ENCODE measurements at regions not wholly inside any gene's neighbourhood (a gene's known extent, or its start where the extent isn't known, plus 50 kb on each side); places are given as distances from the start of the nearest gene placed in this dataset.

DNA sequence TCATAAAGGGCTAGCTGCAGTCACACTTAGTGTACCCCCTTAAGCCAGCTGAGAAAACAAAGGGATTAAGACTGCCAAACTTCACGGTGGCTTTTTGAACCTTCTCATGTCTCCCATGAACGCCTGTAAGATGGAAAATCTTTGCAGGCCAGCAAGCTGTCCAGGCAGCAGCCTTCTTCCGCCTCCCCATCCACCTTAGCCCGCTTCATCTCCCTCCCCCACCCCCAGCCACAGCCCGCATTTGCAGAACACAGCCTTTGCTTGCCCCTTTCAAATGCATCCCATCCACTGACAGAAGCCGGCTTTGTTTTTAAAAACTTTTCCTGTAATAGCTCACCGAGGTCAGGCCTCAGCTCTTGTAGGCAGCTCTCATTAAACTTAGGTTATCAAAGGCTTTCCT, 113.8 kb upstream of the FAM9B start:
- DNase-seq (ENCODE audit: low read depth) = no peak

DNA sequence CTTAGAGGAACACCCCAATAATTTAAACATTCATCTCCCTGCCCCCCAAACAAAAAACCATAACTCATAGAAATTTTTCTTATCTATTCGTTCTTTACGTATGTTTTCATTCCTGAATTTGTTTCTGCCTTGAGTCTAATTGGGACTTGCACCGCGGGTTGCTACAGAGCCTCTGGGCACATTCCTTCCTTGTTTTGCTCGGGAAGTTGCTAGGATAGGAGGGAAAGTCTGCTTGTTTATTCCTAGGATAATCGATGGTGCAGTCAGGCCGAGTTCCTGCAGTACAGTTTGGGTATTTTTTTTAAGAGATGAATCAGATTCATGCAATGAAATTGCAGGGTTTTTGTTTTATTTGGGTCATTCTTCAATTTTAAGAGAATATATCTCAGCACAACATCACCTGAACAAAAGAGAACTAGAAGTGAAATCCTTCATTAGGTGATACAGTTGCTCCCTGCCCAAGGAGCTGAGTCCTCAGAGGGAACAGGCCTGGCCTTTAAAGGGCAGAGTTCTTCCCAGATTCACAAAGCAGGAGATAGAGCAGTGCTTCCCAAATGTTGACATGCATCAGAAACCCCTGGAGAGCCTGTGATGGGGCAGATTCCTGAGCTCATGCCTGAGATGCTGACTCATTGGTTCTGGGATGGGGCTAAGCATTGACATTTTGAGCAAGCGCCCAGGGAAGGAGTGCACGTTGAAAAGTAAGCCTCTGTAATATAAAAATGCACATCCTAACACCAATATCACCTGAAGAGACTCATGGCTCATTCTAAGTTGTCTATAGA, 114.9 kb upstream of the FAM9B start:
- peak; percentile 80 for DNase-seq (ENCODE audit: low read depth)

DNA sequence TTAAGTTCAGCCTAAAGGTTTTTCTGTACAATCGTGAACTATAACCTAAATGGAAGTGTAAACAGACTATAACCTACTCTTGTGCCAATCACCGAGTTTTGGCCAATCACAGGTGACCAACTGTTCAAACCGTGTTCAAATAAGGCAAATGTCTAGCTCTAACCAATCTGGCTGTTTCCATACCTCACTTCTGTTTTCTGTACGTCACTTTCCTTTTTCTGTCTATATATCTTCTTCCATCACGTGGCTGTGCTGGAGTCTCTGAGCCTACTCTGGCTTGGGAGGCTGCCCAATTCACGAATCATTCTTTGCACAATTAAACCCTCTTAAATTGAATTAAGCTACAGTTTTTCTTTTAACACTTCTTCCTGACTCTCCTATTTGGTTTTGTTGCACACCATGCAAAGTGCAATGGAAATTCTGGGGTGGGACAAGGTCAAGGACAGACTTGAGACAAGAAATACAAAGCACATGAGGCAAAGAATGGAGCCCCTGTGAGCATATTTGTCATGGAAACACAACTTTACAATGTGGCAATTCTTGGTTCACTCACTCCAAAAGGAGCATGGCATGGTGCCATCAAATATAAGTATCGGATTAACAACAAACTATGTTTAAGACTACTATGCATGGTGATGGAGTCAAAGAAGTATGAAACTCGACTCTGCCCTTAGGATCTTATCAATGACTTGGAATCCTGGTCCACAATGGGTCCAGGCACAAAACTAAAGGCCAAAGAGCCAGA, 115.7 kb upstream of the FAM9B start:
- no peak for DNase-seq (ENCODE audit: low read depth)

DNA sequence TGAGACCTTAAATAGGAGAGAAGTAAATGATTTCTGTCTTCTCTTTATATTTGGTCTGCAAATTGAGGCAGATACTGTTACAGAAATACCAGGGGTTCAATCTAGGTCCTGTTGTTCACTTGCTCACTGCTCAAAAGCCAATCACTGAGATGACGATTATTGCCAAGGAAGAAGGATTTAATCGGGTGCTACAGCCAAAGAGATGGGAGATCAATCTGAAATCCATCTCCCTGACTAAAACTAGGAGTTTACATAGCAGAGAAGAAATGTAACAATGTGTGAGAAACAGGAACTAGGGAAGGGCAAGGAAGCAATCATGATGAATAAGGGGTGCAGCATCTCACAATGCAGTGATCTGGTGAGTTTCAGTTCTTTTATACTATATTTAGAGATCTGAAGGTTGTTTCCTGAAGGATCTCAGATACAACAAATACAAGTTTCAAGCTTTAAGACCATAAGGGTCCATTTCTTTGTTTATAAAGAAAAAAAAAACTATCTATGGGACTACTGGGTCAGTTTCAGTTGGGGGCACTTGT, 117.9 kb upstream of the FAM9B start:
- DNase-seq (ENCODE audit: low read depth) = no peak

DNA sequence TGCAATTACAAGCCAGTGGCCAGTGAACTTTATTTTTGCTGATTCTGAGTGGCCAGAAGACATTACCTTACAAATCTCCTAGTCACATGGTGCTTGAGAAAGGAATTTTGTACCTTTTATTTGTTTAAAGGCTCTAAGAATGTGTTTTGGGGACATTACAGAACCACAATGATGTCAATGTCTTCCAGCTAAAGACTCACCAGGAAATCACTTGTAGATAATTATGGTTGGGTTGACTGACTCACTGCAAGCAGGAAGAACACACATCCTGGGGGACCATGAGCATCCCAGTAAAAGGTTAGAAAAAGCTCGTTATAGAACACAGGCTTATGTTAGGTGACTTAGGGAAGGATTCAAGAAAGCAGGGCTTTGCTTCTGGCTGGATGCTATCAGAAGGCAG, 119.4 kb upstream of the FAM9B start:
- peak; percentile 90 for DNase-seq (ENCODE audit: low read depth)

DNA sequence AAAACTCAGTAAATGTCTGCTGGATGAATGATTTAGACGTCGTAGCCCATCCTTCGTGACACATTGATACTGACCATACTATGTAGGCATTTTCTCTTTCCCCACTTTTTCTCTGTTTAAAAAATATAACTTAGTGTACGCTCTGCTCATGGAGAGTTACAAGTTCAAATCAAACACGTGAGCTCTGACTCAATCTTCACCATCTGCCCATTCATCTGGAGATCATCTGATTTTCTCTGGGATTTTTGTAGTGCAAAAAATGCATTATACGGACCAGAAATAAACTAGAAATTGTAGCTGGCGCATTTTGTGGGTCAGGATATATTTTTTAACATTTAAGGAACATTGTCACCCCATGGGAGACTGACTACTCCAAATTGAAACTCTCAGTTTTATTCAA, 124.7 kb upstream of the FAM9B start:
- peak; percentile 21 for DNase-seq (ENCODE audit: low read depth)

DNA sequence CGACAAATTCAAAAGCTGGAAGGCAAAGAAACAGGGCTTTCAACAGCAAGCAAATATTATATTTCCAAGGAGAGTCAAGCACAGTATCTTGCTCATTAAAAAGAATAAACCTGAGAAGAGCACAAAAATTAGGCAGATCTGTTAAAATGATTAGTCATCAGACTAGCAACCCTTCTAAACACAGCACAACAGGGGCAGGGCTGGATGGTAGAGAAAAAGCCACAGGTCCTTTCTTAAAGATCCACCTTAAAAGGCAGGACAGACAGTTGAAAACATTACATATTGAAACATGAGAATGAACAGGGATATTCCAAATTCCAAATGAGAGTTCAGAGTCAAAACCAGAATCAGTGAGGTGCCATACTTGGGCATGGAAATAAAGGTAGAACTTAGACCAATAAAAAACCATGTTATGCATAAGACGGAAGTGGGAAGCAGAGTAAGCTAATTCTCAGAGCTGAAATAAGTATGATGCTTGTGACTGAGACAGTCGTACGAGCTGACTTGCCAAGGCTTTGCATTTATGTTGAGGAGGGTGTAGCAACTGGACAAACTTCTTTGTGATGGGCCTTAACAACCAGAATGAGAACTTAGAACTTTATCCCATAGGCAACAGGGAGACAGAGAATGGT, 126.9 kb upstream of the FAM9B start:
- peak; percentile 48 for DNase-seq (ENCODE audit: low read depth)

DNA sequence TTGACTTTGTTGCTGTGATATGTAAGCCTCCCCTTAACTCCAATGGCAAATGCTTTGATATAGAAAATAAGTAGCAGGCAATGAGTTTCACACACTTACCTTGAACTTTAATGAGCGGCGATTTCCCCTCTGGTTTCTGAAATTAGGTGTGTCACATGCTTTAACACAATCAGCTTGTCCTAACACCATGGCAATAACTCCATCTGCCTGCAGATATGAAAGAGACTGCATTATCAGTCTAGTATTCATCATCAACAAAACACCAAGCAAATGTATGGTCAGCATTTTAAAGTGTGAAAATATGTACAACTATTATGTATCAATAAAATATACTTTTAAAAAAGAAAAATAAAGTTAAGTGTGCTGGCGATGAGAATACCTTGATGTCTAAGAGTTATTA, 128.8 kb upstream of the FAM9B start:
- DNase-seq (ENCODE audit: low read depth) = no peak

DNA sequence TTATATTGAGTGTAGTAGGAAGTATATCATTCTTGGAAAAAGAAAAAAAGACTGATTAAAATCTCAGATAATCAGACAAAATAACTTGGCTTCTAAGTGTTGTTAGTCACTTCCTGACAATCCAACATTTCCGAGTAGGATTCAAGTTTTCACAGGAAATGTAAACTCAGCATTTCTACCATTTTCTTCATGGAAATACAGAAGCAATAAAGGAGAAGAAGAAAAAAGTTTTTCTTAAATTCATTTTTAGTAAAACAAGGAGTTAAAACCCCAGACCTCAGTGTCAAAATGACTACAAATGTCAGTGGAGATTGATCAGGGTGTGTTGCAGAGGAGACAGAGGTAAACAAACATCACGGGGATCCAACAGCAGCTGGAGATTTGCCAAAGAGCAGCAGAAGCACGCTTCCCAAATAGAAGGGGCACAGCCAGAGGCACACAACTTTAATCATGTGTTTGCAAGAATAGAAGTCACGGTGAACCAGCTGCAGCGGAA, 129.3 kb upstream of the FAM9B start:
- peak; percentile 83 for DNase-seq (ENCODE audit: low read depth)

DNA sequence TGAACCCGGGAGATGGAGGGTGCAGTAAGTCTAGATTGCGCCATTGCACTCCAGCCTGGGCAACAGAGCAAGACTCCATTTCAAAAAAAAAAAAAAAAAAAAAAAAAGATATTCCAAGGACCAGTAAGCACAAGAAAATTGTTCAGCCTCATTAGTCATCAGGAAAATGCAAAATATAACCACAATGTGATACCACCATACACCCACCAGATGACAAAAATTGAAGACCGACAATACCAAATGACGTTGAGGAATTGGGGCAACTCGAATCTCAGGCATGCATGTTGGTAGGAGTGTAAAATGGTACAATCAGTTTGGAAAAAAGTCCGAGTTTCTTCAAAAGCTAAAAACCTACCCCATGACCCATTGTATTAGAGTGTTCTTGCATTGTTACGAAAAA, 130.2 kb upstream of the FAM9B start:
- peak; percentile 62 for DNase-seq (ENCODE audit: low read depth)

DNA sequence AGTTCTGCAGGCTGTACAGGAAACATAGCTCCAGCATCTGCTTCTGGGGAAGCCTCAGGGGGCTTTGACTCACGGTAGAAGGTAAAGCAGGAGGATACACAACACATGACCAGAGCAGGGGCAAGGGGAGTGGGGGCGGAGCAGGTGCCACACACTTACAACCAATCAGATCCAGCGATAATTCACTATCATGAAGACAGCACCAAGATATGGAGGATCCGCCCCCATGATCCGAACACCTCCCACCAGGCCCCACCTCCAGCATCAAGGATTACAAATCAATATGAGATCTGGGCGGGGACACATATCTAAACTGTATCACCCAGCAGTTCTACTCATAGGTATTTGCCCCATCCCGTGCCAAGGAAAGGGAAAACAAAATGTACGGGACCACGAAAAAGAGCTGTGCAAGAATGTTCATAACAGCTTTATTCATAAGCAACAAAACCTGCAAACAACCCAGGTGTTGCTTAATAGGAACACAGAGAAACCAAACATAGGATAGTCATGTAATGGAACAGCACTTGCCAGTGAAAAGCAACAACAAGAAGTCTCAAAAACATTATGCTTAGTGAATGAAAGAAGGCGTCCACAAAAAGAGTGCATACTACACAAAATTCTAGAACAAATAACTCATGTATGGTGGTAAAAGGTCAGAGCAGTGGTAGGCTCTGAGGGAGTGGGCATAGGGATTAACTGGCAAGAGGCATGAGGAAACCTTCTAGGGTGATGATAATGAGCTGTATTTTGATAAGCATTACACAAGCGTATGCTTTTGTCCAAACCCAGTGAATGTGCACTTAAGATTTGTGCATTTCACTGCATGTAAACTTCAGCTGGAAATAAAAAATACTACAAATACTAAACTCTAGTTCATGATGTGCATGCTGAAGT, 130.9 kb upstream of the FAM9B start:
- DNase-seq (ENCODE audit: low read depth) = no peak

DNA sequence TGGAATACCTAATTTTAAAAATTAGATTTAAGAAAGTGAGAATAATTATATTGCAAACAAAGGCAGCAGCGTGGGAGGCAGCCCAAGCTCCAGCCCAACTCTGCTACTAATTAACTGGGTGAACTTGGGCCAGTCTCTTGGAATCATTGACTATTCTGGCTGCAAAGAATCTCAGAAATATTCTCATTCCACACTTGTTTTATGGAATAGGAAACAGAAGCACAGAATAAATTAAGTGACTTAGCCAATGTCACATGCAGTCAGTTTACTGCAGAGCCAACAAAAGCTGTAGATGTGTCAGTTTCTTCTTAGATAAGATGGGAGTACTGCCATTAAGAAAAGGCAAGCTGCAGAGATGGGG, 132.6 kb upstream of the FAM9B start:
- DNase-seq (ENCODE audit: low read depth) = peak; percentile 49

DNA sequence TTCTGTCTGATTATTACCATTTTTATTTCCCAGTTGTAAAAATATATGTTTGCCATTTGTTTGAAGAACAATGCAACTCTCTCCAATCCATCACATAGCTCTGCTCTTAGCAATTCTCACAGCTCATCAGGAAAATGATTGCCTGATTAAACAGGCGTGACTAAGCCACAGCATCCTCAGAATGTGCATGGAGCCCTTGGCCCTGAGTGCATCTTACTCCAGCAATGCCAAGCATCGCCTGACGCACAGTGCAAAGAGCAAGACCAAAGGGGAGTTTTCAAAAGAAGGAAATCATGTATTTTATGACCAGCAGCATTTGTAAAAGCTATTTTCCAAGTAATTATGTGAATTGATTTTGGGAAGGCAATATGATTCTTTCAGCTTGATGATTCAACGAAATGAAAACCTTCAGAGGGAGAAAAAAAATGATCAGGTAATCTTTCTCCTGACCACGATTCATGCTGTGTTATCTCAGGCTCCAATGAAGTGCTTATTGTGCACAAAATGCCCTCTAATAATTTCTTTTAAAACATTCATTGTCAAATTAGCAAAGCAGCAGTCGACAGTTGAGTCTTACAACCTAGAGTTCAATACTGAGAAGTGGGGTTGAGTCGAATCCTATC, 138.0 kb upstream of the FAM9B start:
- DNase-seq (ENCODE audit: low read depth) = peak; percentile 80

DNA sequence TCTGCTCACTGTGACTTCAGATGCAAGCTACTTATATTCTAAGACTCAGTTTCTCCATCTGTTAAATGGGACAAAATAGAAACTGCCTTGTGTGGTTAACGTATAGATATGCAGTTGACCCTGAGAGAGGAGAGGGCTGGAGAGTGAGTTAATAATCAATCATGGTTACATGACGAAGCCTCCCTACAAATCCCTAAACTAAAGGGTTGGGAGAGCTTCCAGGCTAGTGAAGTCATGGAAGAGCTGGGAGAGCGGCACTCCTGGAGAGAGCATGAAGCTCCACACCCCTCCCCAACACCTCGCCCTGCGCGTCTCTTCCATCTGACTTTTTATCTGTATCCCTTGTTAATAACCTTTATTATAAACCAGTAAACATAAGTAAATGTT, 138.5 kb upstream of the FAM9B start:
- DNase-seq (ENCODE audit: low read depth) = no peak

DNA sequence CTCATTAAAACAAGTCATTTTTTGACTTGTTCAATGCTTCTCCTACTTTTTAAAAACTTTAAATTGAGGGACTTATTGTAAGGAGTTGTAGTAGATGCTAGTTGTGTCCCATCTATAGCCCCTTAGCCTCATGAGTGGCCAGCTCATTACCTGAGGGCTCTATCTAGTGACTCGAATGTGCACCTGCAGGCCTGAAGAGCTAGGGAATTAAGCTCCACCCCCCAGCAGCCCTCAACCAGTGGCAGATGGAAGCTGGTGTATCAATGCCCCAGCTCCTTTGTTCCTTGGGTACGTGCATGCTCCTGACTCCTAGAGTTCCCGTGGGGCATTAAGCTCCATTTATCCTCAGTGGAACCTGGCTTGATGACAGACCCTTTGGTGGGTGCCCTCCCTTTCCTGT, 146.7 kb upstream of the FAM9B start:
- no peak for DNase-seq (ENCODE audit: low read depth)

DNA sequence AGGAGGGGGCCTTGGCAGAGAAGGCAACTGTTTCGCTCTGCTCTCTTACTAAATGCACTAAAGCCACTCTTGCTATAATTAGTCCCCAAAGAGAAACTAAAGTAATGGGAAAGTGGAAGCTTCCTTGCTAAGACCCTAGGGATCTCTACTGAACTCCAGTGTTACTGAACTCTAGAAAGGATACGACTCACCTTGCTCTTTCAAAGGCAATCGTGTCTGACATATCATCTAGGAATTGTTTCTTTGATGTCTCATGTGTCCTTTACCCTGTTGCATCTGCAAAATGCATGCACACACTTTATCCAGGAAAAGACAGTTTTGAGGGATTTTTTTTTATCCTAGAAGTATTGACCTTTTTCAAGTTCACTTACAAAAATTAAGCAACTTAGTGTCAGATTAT, 148.1 kb upstream of the FAM9B start:
- DNase-seq (ENCODE audit: low read depth) = peak; percentile 40

DNA sequence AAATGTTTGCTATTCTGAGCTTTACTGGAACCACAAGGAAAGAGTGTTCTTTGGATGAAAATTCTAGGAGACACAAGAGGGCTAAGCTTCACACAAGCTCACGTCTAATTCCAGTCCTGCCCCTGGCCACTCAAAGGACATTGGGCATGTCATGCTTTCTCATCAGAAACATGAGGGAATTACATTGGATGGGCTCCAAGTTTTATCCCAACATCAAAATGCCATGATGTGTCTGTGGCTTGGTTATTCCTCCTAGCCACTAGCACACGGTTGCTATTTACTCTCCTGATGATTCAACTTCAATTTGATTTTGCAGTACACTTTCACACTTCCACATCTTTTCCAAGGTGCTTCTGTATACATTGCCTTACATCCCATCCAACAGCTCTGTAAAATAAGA, 149.6 kb upstream of the FAM9B start:
- peak; percentile 77 for DNase-seq (ENCODE audit: low read depth)

DNA sequence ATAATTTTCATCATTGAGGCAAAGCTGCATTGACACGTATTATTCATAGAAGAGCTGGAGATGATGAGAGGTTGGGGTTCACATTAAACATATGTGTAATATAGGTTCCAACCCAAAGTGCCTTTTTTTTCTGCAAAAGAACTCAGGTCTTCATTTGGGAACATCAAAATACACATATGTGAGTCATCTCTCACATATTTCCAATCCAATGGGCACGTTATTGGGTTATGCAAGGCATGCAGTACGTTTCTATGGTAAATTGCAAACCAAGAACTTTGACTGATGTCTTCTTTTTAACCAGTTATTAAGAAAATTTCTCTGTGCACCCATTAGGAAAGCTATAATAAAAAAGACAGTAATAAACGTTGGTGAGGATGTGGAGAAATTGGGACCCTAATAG, 150.3 kb upstream of the FAM9B start:
- peak; percentile 56 for DNase-seq (ENCODE audit: low read depth)

DNA sequence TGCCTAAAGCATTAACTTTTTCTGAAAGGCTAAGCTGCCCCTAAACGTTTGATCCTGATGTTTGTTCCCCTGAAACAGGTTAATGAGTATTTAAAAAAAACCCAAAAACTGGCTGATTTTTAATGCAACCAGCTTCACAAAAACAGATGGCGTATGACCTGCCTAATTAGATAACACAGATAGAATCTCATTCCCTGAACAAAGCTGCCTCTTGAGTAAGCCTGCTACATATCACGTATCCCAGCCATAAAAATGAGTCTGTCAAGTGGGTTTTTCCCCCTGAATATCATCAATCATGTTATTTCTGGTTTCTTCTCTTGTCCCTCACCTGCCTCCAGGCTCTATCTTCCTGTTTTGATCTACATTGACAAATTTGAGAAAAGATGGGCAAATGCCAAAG, 154.2 kb upstream of the FAM9B start:
- no peak for DNase-seq (ENCODE audit: low read depth)

DNA sequence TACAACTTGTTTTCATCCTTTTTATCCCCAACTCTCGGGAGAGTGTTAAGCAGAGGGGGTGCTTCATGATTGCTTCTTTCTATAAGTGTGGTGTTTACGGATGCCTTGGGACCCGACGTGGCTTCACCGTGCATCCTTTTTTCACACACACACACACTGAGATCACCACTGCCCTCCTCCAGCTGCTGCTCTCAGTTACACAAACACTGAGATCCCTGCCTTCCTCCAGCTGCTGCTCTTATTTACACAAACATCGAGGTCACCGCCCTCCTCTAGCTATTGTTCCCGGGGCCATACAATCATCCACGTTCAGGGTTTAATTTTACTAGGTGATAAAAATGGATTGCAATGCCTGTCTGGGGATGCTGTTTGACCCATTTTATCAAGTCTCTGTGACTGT, 155.4 kb upstream of the FAM9B start:
- no peak for DNase-seq (ENCODE audit: low read depth)

DNA sequence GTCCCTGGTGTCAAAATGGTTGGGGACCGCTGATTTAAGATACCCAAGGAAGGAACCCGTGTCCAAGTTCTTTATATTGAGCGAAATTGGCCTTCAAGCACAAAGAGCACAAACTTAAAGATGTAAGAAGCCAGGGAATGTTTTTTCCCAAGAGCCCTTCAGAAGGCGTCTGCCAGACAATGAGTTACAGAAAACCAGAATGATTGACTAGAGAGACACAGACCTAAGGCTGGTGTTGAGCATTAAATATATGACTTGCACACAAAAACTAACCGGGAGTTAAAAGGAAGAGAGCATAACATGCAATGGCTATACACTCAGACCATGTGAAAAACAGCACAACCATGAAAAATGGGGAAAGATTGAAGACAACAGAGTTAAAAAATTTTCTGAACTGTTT, 157.5 kb upstream of the FAM9B start:
- no peak for DNase-seq (ENCODE audit: low read depth)
